ENCODE measurements at regions not wholly inside any gene's neighbourhood (a gene's known extent, or its start where the extent isn't known, plus 50 kb on each side); places are given as distances from the start of the nearest gene placed in this dataset.

DNA sequence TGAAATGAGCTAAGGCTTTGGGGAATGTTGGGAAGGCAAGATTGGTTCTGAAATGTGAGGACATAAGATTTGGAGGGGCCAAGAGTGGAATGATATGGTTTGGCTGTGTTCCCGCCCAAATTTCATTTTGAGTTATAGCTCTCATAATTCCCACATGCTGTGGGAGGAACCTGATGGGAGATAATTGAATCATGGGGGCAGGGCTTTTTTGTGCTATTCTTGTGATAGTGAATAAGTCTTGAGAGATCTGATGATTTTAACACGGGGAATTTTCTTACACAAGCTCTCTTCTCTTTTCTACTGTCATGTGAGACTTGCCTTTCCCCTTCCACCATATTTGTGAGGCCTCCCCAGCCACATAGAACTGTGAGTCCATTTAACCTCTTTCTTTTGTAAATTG is 157.6 kb upstream of the C1QTNF7 start:
- no peak overlapping the region for H3K27ac ChIP-seq (ENCODE audit: low read depth in 2 of 2, low read length in 2 of 2)
- DNase-seq (no peak), FAIRE-seq (no peak)
- no peaks in the 10 kb centered on the region for H3K27me3 ChIP-seq (ENCODE audit: control insufficient read depth, insufficient read depth, low read length)
- H3K4me3 ChIP-seq (ENCODE audit: low read length in 3 of 3) = no peak overlapping the region
- TF ChIP-seq CTCF (IDR thresholded peaks at IDR 0.05; ENCODE audit: borderline replicate concordance, extremely low read depth, insufficient read depth) = no peak
- H3K4me1 ChIP-seq (ENCODE audit: control insufficient read depth in 2 of 3, insufficient read depth in 2 of 3, low read depth in 1 of 3, low read length in 3 of 3) = no peaks in the 10 kb centered on the region
- H3K36me3 ChIP-seq (ENCODE audit: control insufficient read depth in 2 of 3, insufficient read depth in 3 of 3, low read length in 3 of 3) = no peaks in the 10 kb centered on the region
- intact Hi-C loops (cut with DNase I) = no loop called here
- H3K9me3 ChIP-seq (ENCODE audit: control insufficient read depth in 2 of 3, insufficient read depth in 1 of 3, low read length in 3 of 3) = peaks cover 0 to 5% (median 0%) of the 10 kb centered on the region in 3 donors
- H3K9ac ChIP-seq (ENCODE audit: low read length in 3 of 3) = no peak overlapping the region

DNA sequence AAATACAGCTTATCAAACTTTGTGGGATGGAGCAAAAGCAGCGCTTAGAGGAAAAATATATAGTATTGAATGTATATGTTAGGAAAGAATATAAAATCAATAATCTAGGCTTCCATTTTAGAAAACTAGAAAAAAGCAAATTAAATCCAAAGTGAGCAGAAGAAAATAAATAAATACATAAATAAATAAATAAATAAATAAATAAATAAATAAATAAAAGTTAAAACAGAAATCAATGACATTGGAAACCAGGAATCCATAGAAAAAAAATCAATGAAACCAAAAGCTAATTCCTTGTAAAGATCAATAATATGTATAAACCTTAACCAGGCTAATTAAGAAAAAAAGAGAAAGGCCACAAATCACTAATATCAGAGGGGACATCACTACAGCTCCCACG is 141.8 kb upstream of the C1QTNF7 start:
- Histone ChIP-seq H3K36me3 (ENCODE audit: control insufficient read depth in 2 of 3, insufficient read depth in 3 of 3, low read length in 3 of 3) (no peaks in the 10 kb centered on the region), H3K9me3 (ENCODE audit: control insufficient read depth in 2 of 3, insufficient read depth in 1 of 3, low read length in 3 of 3) (no peaks in the 10 kb centered on the region), H3K4me3 (ENCODE audit: low read length in 3 of 3) (no peak overlapping the region), H3K27me3 (ENCODE audit: control insufficient read depth, insufficient read depth, low read length) (no peaks in the 10 kb centered on the region), H3K9ac (ENCODE audit: low read length in 3 of 3) (no peak overlapping the region), H3K27ac (ENCODE audit: low read depth in 2 of 2, low read length in 2 of 2) (no peak overlapping the region), H3K4me1 (ENCODE audit: control insufficient read depth in 2 of 3, insufficient read depth in 2 of 3, low read depth in 1 of 3, low read length in 3 of 3) (no peaks in the 10 kb centered on the region)
- DNase-seq = no peak
- intact Hi-C loops (cut with DNase I) = no loop called here
- peak; percentile 85 for FAIRE-seq
- TF ChIP-seq CTCF (IDR thresholded peaks at IDR 0.05; ENCODE audit: borderline replicate concordance, extremely low read depth, insufficient read depth) = no peak

DNA sequence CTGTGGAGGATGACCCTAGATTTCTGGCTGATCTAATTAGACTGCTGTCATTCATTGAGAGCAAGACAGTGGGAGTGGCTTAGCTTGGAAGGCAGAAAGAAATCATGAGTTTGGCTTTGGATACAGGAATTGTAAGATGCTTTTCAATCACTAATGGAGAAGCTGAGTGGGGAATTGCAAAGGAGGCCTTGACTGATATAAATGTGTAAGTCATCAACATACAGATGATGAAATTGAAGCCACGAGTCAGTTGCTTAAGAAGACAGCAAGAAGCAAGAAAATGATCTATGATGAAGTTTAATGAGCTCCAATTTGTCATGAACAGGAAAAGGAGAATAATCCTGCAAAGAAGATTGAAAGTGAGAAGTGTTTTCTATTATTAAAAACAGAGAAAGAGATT is 136.7 kb upstream of the C1QTNF7 start:
- Histone ChIP-seq H3K9ac (ENCODE audit: low read length in 3 of 3) (no peak overlapping the region), H3K4me3 (ENCODE audit: low read length in 3 of 3) (no peak overlapping the region), H3K27ac (ENCODE audit: low read depth in 2 of 2, low read length in 2 of 2) (no peak overlapping the region), H3K9me3 (ENCODE audit: control insufficient read depth in 2 of 3, insufficient read depth in 1 of 3, low read length in 3 of 3) (no peaks in the 10 kb centered on the region), H3K4me1 (ENCODE audit: control insufficient read depth in 2 of 3, insufficient read depth in 2 of 3, low read depth in 1 of 3, low read length in 3 of 3) (no peaks in the 10 kb centered on the region), H3K36me3 (ENCODE audit: control insufficient read depth in 2 of 3, insufficient read depth in 3 of 3, low read length in 3 of 3) (no peaks in the 10 kb centered on the region), H3K27me3 (ENCODE audit: control insufficient read depth, insufficient read depth, low read length) (no peaks in the 10 kb centered on the region)
- no peak for FAIRE-seq
- DNase-seq = no peak
- no peak for TF ChIP-seq CTCF (IDR thresholded peaks at IDR 0.05; ENCODE audit: borderline replicate concordance, extremely low read depth, insufficient read depth)
- intact Hi-C loops (cut with DNase I) = no loop called here

DNA sequence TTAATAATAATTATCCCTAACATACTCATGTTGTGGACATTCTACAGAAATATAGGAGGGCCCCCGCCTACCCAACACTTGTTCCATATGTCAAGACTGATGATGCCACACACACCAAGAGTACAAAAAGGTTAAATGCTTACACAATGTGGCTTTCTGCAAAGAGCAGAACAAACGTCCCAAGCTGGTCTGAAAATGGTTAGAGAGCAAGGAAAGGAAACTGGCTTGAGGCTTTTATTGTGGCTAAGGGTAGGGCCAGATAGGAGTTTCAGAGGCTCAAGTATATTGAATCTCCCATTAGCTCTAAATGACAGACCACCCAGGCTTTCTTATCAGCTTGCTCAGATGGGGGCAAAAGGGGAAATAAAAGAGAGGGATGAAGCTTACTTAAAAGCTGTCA is 134.1 kb upstream of the C1QTNF7 start:
- no peak for TF ChIP-seq CTCF (IDR thresholded peaks at IDR 0.05; ENCODE audit: borderline replicate concordance, extremely low read depth, insufficient read depth)
- intact Hi-C loops (cut with DNase I) = no loop called here
- Histone ChIP-seq H3K9ac (ENCODE audit: low read length in 3 of 3) (no peak overlapping the region), H3K27me3 (ENCODE audit: control insufficient read depth, insufficient read depth, low read length) (no peaks in the 10 kb centered on the region), H3K4me3 (ENCODE audit: low read length in 3 of 3) (no peak overlapping the region), H3K27ac (ENCODE audit: low read depth in 2 of 2, low read length in 2 of 2) (no peak overlapping the region), H3K4me1 (ENCODE audit: control insufficient read depth in 2 of 3, insufficient read depth in 2 of 3, low read depth in 1 of 3, low read length in 3 of 3) (no peaks in the 10 kb centered on the region), H3K9me3 (ENCODE audit: control insufficient read depth in 2 of 3, insufficient read depth in 1 of 3, low read length in 3 of 3) (no peaks in the 10 kb centered on the region), H3K36me3 (ENCODE audit: control insufficient read depth in 2 of 3, insufficient read depth in 3 of 3, low read length in 3 of 3) (no peaks in the 10 kb centered on the region)
- no peak for FAIRE-seq
- DNase-seq = no peak
